ENCODE measurements at regions not wholly inside any gene's neighbourhood (a gene's known extent, or its start where the extent isn't known, plus 50 kb on each side); places are given as distances from the start of the nearest gene placed in this dataset.
"Not testable (repeated sequence)": the region's sequence is repeated elsewhere in the genome, so short reads cannot be mapped to it uniquely, and the experiment has no call there.

DNA sequence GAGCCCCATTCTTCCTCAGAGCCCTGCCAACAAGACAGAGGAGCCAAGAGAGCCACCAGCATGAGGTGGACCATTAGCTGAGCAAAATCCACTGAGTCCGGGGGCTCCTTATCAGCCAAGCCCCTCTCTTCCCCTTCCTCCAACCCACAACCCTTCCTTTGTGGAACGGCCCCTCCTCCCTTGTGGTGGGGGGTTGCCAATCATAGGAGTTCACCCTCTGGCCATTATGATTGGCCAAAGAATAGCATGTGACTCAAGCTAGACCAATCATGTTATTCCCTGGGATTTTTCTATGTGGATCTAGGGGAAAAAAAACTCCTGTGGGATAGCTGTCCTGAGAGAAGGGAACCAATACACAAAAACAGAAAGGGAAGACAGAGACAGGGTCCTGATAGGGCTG is 120.5 kb downstream of the C16orf95 start:
- DNase-seq = no peak

DNA sequence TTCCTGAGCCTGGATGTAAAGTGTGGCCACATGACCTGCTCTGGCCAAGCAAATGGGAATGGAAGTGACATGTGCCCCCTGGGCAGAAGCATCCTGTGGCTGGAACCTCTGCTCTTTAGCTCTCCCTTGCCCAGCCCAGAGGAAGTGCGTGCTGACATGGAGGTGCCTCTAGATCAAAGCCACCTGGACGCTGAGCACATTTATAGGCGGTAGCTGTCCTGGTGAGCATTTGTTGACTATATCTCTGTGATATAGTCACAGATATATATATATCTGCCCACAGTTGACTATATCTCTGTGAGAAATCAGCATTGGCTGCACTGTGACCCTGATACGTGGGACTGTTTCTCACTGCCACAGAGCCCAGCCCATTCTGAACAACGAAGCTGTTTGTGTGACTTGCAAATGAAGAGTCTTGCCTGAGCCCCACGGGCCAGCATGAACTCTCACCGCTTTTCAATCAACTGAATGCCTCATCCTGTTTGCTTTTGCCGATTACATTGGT is 118.8 kb downstream of the C16orf95 start:
- DNase-seq = no peak

DNA sequence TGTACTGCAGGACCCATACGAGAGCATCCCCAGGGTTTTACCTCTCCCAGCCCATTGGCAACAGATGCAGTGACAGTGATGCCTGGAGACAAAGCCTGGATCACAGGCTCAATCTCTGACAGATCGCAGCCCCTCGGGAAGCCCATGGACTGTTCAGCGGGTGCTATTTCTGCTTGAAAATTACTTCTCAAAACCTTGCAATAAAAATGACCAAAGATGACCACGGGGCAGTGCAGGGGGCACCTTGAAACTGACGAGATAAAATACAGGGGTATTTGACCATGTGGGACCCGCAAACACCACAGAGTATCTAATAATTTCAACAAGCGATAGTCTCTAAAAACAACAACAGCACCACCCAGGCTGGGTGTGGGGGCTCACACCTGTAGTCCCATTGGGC is 118.3 kb downstream of the C16orf95 start:
- no peak for DNase-seq

DNA sequence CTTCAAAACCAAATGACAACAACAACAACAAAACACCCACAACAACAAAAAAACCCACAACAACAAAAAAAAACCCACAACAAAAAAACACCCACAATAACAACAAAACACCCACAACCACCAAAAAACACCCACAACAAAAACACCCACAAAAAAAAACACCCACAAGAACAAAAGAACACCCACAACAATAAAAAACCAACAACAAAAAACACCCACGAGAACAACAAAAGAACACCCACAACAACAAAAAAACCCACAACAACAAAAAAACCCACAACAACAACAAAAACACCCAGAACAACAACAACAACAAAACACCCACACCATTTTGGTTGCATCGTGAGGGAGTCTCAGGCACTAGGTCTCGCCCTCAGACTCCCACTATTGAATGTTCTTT is 117.8 kb downstream of the C16orf95 start:
- no peak for DNase-seq

DNA sequence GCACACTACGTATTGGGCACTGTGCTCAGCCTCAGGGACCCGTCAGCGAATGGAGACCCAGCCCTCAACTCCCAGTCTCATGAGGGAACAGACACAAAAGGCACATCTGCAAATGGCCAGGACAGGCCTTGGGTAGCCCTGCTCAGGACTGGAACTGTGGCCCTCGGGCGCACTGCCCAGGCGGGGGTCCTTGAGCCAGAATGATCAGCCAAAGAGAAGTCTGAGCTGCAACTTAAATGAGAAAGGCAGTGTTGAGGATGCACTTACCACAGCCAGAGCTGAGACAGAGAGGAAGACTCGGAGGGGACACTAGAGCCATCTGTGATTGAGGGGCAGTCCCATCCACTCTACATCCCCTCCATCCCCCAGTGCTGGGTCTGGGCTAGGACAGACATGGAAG is 117.3 kb downstream of the C16orf95 start:
- no peak for DNase-seq

DNA sequence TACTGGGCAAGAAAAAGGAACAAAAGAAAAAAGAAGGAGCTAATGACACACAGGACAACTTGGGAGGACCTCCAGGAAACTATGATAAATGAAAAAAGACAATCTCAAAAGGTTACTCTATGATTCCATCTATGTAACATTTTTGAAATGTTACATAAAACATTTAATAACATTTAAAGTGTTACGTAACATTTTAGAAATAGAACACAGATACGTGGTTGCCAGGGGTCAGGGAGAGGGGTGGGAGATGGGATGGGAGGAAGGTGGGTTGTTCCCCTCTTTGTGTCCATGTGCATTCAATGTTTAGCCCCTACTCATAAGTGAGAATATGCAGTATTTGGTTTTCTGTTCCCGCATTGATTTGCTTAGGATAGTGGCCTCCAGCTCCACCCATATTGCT is 116.6 kb downstream of the C16orf95 start:
- DNase-seq = no peak

DNA sequence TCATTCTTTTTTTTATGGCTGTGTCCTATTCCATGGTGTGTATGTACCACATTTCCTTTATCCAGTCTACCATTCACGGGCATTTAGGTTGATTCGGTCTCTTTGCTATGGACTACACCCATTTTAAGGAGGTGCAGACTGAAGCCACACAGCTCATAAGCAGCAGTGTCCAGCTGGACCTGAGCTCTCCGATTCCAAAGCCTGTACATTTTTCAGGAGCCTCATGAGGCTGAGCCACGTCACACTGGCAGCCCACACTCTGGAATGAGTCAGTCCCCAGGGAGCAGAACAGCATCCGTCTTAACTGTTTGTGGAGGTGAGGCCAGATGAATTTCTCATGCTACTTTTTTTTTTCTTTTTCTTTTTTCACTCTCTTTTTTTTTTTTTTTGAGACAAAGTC is 116.1 kb downstream of the C16orf95 start:
- DNase-seq = no peak

DNA sequence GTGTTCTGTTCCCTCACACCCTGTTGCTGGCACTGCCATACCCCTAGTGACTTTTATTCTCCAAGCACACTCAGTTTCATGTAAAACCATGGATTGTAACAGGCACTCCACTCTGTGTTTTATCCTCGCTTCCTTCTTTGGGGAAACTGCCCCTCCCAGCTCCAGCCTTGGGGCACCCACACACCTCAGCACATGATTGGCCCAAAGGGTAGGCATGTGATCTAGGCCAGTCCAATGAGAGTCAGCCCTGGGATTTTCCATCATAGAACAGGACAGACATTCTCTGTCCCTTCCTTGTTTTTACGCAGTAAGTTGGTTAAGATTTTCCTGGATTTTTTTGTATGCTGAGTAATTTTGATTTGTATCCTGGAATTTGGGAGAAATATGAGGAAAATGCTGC is 115.4 kb downstream of the C16orf95 start:
- DNase-seq = no peak

DNA sequence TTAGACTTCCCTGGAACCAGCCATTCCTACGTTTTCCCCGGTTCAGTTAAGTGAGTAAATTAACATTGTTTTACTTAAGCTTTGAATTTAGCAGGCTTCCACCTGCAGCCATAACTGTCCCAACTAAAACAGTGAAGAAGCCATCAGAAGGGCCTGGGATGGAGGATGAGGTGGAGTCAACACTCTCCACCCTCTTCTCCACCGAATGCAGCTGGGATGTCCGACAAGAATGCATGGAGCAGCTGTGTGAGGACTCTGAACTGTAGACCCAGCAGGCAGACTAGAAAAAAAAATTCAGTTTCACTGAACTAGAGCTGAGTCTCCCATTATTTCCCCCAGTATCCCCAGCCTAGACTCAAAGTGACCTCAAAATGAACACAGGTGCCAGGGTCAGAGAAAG is 114.8 kb downstream of the C16orf95 start:
- DNase-seq = no peak

DNA sequence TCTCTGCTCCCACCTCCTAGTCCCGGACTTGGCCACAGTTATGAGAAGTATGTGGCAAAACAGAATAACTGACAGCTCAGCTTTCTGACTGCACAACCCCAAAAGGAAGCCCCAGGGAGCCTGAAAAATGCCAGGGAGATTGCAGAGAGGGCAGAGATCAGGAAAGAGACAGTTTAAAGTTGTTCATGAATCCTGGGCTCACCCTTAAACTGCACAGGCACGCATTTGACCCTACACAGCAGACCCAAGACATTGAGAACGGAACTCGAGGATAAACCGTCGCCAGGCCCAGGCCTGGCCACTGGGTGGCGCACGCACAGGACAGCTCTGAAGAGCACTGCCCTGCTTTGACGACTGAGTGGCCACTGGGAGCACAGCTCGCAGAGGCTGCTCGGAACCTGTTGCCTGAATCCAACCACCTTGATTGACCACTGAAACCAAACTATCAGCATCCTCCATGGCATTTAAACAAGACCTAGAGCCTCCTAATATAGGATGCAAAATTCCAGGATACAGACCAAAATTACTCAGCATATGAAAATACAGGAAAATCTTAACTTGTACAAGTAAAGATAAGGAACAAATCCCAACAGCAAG is 114.0 kb downstream of the C16orf95 start:
- peak; percentile 36 for DNase-seq

DNA sequence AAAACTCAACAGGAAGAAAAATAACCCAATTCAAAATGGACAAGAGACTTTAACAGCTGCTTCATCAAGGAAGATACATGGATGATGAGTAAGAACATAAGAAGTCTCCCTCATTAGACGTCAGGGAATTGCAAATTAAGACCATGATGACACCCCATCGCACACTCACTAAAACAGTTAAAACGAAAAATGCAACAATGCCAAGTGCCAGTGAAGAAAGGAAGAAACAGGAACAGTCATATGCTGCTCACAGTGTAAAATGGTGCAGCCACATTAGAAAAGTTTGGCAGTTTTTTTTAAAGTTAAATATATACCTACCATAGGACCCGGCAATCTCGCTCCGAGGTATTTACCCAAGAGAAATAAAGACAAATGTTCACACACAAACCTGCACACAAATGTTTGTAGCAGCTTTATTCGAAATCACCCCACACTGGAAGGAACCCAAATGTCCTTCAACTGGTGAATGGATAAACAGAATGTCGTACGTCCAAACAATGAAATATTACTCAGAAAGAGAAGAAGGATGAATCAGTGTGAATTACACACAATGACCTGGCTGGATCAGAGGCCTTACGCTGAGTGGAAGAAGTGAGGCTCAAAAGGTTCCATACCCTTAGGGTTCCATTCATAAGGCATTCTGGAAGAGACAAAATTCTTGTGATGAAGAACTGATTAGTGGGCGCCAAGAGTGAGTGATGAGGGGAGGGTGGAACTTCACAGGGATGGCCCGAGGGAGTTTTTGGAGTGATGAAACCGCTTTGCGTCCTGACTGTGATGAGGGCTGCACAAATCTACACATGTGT is 110.3 kb downstream of the C16orf95 start:
- no peak for DNase-seq

DNA sequence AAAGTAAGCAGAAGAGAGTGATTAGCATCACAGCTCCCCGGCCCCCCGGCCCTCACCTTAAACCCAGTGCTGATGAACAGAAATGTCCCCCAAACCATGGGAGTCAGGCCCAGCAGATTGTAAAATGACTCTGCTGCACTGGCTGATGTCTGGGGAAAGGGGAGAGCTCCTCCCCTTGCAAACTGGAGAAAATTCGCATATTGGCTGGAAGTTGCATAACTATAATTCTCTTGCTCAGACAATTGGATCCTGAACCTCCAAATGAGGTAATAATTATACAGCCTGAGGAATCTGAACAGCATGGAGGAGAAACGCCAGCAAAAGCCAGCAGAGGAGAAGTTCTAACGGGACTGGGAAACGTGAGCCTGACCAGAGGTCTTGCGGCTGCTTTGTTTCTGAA is 109.7 kb downstream of the C16orf95 start:
- no peak for DNase-seq

DNA sequence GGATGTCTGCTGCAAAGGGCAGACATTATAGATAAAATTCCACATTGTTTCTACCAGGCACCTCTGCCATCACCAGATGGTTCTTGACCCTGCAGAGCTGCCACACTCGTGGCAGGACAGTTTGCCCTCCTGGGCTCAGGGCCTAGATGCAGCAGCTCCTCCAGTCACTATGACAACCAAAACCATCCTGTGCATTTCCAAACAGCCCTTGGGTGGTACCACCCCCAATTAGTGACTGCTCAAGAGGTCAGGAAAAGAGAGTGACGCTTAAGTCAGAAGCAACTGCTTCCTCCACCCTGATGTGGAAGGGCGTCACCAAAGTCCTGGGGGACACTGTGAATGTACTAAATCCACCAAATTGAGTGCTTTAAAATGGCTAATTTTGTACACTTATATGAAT is 109.2 kb downstream of the C16orf95 start:
- no peak for DNase-seq

DNA sequence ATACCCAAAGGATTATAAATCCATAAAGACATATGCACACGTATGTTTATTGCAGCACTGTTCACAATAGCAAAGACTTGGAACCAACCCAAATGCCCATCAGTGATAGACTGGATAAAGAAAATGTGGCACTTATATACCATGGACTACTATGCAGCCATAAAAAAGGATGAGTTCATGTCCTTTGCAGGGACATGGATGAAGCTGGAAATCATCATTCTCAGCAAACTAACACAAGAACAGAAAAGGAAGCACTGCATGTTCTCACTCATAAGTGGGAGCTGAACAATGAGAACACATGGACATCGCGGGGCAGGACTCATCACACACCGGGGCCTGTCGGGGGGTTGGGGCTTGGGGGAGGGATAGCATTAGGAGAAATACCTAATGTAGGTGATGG is 108.2 kb downstream of the C16orf95 start:
- not testable (repeated sequence) for DNase-seq

DNA sequence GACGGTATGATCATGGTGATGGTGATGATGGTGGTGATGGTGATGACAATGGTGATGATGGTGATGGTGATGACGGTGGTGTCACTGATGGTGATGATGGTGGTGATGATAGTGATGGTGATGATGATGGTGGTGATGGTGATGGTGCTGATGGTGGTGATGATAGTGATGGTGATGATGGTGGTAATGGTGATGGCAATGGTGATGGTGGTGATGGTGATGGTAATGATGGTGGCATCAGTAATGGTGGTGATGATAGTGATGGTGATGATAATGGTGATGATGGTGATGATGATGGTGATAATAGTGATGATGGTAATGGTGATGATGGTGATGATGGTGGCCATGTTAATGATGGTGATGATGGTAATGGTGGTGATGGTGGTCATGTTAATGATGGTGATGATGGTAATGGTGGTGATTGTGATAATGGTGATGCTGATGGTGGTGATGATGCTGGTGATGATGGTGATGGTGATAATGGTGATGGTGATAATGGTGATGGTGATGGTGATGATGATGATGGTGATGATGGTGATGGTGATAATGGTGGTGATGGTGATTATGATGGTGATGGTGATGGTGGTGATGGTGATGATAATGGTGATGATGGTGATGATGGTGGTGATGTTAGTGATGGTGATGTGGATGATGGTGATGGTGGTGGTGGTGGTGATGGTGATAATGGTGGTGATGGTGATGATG is 107.2 kb downstream of the C16orf95 start:
- DNase-seq = no peak

DNA sequence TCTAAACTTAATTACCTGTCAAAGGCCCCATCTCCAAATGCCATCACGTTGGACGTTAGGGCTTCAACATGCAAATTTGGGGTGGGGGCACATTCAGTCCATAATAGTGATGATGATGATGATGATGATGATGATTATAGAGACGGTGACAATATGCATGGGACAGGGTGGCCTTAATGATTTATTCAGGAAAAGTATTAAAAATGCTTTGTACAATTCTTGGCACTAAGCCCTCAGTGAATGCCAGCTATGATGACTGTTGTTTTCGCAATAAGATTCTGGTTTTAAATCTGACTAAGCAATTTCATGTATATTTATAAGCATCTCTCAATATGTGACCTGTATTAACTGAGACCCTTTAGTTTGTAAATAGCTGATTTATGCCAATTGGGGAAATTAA is 106.3 kb downstream of the C16orf95 start:
- no peak for DNase-seq

DNA sequence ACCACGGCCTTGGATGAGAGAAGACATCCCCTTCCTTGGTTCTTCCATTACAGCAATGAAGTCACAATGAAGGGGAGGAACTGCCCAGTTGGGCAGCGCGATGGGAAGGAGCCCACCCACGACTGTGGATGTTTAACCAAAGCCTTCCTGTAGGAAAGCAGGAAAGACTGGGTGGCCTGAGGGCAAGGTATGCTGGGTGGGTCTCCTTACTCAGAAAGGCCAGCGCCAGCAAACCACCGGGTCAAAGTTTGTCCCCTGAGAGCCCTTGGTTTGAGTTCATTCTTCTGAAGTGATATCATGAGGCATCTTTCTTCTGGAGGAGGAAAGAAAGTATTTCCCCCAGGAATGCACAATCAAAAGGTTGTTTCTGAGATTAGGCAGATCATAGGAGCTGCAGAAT is 105.2 kb downstream of the C16orf95 start:
- no peak for DNase-seq

DNA sequence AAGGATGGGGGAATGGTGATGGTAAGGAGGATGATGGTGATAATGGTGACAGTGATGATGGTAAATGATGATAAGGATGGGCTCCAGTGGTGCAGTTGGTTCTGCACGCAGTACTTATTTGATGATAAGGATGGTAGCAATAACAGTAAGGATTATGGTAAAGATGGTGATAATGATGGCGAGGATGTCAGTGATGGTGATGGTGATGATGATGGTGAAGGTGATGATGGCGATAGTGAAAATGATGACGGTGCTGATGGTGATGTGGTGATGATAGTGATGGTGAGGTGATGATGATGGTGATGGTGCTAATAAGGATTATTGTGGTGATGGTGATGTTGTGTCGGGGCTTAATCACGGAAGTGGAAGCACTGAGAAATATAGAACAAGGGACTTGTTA is 103.7 kb downstream of the C16orf95 start:
- DNase-seq = no peak

DNA sequence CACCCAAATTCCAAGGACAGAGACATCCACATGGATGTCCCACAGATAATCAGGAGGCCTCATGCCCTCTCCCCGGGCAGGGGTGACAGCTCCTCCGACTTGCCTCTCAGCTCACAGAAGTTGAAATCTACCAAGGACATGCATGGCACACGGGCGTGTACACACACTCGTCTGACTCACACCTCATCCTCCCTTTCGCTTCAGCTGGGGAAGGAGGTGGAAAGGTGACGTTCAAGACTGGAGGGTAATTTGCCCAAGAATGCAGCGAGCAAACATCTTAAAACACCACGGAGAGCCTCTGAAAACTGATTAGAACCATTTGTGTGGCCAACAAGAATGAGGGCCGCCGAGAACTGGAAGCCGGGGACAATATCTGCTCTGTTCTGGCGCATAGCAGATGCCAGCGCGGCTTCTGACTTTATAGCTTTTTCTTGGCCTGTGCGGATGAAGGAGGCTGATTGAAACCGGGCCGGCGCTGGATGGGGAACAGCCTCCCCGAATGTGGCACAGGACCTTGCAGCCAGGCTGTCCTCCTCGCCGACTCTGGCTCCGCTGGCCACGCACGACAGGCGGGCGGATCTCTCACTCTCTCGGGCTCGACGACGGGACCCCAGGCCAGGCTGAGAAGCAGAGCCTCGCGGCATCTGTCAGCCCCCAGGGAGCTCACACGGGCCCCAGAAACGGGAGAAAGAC is 100.9 kb downstream of the C16orf95 start:
- DNase-seq = no peak

DNA sequence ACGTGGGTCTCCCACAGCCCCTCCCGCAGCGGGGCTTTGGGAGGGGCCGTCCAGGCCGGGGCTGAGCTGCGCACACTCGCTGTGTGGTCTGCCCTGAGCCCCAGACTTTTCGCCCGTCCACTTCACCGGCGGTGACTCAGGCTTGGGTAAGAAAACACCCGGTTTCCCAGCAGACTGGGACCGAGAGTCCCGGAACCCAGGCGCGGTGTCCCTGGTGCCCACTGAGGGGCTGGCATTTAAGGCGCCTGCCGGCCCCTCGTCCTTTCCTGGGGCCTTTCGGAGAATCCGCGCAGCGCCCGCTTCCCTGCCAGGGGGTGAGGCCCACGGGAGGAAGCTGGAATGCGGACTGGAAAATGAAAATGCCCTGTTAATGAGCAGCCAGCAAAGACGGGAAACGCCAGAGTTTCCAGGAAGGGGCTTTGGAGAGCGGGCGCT is 100.3 kb downstream of the C16orf95 start:
- no peak for DNase-seq

DNA sequence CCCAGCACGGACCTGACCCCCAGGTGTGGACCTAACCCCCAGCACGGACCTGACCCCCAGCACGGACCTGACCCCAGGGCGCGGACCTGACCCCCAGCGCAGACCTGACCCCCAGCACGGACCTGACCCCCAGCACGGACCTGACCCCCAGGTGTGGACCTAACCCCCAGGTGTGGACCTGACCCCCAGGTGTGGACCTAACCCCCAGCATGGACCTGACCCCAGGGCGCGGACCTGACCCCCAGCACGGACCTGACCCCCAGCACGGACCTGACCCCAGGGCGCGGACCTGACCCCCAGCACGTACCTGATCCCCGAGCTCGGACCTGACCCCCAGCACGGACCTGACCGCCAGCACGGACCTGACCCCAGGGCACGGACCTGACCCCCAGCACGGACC is 99.4 kb downstream of the C16orf95 start:
- DNase-seq = not testable (repeated sequence)

DNA sequence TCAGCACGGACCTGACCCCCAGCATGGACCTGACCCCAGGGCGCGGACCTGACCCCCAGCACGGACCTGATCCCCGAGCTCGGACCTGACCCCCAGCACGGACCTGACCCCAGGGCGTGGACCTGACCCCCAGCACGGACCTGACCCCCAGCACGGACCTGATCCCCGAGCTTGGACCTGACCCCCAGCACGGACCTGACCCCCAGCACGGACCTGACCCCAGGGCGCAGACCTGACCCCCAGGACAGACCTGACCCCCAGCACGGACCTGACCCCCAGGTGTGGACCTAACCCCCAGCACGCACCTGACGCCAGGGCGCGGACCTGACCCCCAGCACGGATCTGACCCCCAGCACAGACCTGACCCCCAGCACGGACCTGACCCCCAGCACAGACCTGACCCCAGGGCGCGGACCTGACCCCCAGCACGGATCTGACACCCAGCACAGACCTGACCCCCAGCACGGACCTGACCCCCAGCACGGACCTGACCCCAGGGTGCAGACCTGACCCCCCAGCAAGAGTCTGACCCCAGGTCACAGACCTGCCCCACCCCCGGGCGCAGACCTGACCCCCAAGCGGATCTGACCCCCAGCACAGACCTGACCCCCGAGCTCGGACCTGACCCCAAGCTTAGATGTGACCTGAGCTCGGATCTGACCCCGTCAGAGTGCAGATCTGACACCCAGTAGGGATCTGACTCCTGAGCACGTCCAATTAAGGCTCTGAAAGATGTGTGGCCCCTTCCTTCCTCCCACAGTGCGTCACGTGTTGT is 98.7 kb downstream of the C16orf95 start:
- DNase-seq = no peak
